GM21381 (cell line): ENCODE measurements at regions not wholly inside any gene's neighbourhood (a gene's known extent, or its start where the extent isn't known, plus 50 kb on each side); places are given as distances from the start of the nearest gene placed in this dataset.

ENCODE experiments used
- ATAC-seq: cut with Tn5 transposase; IDR thresholded peaks from one replicate; pipeline ENCODE4 v1.9.1; 2021; ENCODE audit warnings: mild to moderate bottlenecking, moderate library complexity; ENCODE audit not compliant: unreplicated experiment

GRCh38 chr14:97604731-97605130 is 807.5 kb downstream of the VRK1 start:
- no peak for ATAC-seq

DNA sequence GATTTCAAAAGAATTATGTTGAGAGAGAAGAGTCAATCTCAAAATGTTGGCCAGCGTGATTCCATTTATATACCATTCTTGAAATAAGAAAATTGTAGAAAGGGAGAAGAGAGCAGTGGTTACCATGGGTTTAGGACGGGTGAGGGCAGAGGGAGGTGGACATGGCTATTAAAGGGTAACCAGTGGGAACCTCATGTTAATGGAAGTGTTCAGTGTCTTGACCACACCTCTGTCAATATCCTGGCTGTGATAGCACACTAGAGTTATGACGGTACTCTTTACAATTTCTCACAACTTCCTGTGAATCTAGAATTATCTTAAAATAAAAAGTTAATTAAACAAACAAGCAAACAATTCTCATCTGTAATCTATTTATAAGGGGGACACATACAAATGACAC is 821.2 kb downstream of the VRK1 start:
- ATAC-seq: no peak

DNA sequence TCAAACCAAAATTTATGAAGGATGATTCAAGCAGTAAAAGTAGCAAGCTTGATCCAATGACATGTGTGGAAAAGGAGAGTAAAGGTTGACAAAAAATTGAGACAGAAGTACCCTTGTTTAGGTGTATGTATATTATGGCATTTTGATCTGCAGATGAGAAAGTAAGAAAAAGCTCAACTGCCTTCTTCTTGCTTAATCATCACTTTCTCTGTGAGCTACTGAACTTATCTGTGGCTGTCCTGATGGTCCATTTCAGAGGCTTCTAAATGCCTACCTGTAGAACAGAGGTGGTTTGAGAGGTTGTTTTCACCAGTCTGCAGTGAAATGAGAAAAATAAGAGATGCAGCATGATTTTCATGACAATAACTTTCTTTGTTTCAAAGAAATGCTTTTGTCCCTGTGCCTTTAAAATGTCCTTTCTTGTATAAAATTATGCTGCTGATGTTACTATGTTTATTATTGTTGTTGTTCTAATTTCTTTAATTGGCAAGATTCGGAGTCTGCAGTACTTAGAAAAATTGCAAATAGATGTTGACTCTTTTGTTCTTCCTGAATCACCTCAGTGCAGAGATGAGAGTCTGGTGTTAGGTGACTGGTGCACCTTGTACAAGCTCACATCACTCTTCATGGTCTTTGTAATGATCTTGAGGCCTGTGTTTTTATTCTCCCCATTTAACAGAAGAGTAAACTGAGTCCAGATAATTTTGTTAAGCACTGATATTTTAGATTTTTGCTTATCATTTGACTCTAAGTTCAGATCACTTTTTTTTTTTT is 821.9 kb downstream of the VRK1 start:
- ATAC-seq: no peak

DNA sequence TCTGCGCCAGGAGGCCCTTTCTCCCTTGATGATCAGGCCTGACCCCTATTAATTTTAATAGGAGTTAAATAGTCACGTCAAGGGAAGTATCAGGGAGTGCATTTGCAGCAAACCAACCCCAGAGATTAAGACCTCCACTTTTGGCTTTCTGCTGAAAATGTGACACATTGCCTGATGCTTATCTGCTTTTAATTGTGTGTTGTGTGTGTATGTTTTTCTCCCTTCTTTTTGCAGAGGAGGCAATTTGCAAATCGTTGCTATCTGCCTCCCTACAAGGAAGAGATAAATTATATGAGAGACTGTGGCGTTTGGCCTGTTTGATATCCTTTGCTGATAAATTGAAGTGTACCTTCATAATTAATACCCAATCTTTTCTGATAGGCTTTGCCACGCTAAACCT is 822.9 kb downstream of the VRK1 start:
- ATAC-seq: no peak

DNA sequence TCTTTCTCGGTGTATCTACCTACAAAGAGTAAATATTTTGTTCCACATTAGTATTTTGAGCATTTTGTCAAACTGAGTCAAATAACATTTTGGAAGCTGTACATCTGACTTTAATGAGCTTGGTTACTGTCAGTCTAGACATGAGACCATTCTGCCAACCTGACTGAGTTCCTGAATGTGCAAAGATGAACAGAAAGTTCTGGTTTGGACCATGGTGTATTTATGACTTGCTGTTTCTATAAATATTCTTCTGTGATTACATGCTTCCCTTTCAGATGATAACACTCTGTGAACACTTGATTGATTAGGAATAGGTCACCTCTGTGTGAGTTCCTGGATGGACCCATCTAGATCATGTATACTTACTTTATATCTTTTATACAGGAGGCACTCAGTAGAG is 827.8 kb downstream of the VRK1 start:
- no peak for ATAC-seq

DNA sequence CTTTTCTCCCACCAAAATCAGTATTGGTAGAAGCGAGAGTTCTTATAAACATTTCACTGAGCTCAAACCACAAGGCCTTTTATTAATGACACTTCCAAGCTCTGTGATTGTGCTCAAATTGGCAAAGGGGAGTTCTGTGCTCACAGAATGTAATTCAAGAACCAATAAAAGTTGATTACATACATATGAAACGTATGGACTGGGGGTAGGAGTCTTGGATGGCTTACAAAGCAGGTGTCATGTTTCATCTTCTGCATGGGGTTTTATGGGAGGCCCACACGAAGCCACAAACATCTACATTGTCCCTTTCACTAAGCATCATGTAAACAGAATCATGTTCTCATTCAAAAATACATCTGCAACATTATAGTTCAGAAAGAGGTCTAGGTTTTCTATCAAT is 828.3 kb downstream of the VRK1 start:
- no peak for ATAC-seq

- ATAC-seq: no peak
Measured at GRCh38 chr14:97626088-97626487, 828.9 kb downstream of the VRK1 start.

GRCh38 chr14:97630249-97630648 is 833.1 kb downstream of the VRK1 start:
- no peak for ATAC-seq

- ATAC-seq: no peak
Measured at GRCh38 chr14:97633131-97633738, 836.1 kb downstream of the VRK1 start.

- ATAC-seq: no peak
Measured at GRCh38 chr14:97634751-97635150, 837.6 kb downstream of the VRK1 start.

- ATAC-seq: no peak
Measured at GRCh38 chr14:97638864-97639263, 841.7 kb downstream of the VRK1 start.

DNA sequence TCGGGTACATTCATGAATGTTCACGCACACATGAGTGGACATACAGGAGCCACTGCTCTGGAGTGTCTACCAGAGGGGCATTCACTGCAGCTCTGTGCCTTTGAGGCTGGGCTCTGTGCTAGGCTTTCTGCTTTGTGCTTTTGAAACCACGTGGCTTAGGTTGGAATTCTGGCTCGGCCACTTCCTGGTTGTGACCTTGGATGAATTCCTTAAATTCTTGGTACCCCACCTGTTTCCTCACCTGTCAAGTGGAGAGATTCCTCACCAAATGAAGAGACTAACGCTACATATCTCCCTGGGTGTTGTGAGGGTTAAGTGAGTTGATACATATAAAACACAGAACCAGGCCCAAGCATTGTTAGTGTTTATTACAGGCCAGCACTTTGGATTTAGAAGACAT is 842.8 kb downstream of the VRK1 start:
- no peak for ATAC-seq

DNA sequence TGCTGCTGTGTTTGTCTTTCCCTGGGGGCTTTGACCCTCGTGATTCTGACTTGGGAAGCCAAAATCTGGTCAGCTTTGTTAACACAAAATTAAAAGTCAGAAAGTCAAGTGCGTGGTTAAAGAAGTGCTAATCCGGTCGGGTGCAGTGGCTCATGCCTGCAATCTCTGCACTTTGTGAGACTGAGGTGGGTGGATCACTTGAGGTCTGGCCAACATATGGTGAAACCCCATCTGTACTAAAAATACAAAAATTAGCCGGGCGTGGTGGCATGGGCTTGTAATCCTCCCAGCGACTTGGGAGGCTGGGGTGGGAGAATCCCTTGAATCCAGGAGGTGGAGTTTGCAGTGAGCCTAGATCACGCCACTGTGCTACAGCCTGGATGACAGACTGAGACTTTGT is 844.6 kb downstream of the VRK1 start:
- no peak for ATAC-seq

DNA sequence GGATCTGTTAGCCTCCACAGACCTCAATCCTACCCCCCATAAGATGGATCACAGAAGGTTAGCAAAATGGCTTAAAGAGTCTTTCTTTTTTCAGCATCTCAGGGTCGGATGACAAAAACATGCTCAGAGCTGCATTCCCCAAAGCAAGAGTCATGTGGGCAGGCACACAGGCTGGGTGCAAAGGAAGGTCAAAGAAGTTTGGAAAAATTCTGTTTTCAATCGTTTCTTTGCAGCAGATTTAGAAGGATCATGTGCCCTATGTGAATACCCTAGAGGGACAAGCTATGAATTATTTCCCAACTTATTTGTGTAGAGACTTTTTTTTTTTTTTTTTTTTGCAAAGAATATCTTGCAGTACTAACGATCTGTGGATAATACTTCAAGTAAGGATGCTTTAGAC is 845.4 kb downstream of the VRK1 start:
- no peak for ATAC-seq

DNA sequence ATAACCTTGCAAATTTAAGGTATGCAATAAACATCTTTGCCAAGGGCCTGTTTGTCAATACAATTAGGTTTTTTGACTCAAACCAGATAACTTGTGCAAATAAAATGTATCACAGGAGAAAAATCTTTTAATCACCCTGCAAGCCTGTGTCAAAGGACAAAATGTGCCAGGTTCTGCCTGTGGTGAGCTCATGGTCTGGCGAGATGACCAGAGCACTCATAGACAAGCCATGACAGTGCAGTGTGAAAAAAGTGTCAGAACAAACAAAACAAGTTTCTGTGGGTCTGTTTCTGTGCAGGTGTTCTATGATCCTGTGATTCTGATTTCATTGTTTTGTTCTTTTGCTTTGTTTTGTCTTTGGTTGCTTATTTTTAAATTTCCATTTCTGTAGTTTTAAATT is 847.2 kb downstream of the VRK1 start:
- ATAC-seq: no peak

DNA sequence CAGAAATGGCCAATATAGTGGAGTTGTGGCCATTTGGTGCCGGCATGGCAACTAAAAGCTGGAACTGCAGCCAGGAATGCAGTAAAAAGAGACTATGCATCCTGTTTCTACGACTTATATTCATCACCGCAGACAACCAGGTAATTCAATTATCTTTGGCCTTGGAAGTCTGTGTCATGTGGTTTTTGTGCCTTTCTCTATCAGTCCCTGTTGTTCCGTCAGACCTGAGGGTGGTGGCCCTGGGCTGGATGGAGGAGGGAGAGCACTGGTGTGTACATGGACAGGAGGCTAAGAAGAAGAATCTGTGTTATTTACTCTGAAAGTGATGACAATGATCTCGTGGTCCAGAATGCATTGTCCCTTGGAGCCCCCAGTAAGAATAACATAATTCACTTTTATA is 852.6 kb downstream of the VRK1 start:
- ATAC-seq: no peak

DNA sequence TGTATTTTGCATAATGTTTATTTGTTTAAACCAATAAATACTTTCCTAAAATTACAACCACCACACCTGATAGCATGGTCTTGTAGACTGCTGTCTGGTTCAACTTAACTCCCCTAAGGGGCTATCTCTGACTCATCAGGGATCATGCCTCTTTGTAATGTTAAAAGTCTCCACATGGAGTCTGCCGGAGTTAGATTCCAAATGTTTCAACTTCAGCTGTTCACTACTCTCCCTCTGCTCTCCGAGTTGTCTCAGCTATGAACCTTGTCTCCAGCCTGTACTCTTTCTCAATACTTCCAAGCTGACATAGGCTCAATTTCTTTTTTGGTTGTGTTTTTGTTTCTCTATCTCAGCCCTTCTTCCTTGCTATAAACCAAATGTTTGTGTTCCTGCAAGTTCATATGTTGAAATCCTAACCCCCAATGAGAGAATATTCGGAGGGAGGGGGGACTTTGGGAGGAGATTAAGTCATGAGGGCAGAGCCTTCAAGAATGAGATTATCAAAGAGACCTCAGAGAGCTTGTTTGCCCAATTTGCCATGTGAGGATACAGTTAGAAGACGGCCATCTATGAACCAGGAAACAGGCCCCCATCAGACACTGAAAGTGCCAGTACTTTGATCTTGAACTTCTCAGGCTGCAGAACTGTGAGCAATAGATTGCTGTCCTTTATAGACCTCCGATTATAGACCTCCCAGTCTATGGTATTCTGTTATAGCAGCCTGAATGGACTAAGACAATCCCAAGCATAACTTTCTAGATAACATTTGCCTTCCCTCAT is 858.2 kb downstream of the VRK1 start:
- ATAC-seq: no peak

DNA sequence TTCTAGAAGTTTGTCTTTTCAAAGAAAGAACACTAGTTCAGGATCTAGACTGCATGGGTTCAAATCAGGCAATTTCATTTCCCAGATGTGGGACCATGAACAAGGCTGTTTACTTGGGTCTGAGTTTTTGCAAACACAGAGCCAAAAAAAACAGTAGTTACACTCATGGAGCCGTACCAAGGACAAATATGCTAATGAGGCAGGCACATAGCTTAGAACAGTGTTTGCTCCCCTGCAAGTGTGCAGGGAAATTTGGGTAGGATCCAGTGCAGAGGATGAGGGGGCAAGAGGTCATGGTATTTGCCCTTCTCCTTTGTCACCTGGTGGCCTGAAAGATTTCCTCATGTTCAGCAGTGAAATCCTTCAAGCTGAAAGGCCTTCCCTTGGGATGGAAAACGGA is 860.4 kb downstream of the VRK1 start:
- ATAC-seq: no peak

DNA sequence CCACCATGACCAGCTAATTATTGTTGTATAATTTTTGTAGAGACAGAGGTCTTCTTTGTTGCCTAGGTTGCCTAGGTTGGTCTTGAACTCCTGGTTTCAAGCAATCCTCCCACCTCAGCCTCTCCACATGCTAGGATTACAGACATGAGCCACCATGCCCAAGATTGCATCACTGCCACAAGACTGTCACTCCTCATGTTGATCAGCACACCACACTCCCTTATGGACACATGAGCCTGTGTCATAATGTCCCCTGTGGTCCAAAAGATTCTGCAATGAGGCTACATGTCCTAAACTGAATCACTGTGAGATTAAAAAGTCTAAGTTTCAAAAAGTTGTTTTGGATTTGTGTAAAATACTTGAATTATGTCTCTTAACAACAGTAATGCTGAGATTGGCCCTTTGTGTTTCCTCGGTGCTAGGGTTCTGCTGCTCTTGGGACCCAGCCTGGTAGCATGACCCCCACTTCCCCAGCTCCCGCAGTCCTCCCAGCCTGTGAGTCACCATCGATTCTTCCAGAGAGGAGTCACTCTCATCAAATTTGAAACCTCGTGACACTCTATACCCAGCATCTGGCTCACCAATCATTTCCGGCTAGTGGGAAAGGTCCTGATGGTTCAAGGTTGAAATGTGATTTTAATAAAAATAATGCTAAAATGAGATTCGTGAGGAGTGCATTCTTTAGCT is 890.9 kb downstream of the VRK1 start:
- ATAC-seq: no peak

DNA sequence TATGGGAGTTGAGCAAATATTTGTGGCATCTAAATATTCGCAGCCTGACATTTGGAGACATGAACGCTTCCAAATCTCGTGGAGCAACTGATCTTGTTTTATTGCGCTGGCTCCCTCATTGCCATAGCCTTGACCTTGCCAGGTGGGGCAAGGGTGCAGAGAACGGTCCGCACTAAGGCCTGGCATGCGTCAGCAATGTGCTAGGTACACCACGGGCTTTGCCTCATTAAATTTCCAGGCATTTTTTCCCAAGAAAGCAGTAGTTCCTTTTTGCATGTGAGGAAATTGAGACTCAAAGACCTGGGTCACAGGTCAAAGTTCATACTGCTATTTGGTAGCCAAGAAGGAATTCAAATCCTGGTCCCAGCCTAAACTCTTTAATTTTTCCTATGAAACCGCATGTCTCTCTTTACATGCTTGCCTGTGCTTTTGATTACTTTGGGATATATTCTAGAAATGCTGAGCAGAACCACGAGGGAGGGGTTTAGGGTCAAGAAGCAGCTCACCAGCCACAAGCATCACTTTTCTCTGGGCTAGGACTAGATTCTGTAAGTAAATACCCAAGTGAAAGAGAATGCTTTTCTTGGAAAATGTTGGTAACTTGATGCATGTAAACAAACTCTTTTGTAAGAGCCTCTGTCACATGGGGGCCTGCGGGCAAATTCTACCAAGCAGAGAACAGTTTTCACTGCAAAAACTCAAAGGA is 891.6 kb downstream of the VRK1 start:
- no peak for ATAC-seq

DNA sequence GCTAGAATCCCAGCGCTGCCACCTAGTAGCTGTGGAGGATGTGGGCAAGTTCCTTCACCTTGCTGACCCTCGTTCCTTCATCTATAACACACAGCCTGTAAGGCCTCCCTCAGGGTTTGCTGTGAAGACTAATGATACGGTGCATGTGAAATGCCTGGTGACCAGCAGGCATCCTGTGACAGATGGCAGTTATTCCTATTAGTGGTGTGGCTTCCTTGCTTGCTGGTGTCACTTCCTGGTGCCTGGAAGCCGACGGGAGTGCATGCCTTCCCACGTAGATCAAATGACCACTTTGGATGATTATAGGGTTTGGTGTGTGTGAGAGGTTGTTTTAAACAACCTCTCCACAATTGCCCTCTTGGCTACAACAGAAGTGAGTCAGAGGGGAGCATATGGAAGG is 894.9 kb downstream of the VRK1 start:
- no peak for ATAC-seq
